Ureter (tissue), 1 donor: ENCODE measurements at regions not wholly inside any gene's neighbourhood (a gene's known extent, or its start where the extent isn't known, plus 50 kb on each side); places are given as distances from the start of the nearest gene placed in this dataset.
A peak's percentile ranks its signal among the peaks of the same experiment; 100 is the strongest.
"Not testable (repeated sequence)": the region's sequence is repeated elsewhere in the genome, so short reads cannot be mapped to it uniquely, and the experiment has no call there.

Experiments
- DNase-seq: peaks from one replicate; pipeline ENCODE4 v3.0.0-alpha.2; 2020; ENCODE audit warnings: low spot score
- donor health status: DM: yes; HTN: yes; CAD: no.

GRCh38 chr7:156515911-156516790, 124.4 kb upstream of the RNF32 start:
- DNase-seq, result no peak

GRCh38 chr7:156514851-156515250, 125.7 kb upstream of the RNF32 start:
- DNase-seq, result no peak

GRCh38 chr7:156511426-156511825, 129.1 kb upstream of the RNF32 start:
- no peak for DNase-seq

GRCh38 chr7:156510966-156511365, 129.6 kb upstream of the RNF32 start:
- no peak for DNase-seq

- DNase-seq, result no peak
Measured at GRCh38 chr7:156509216-156509615, 131.4 kb upstream of the RNF32 start.

GRCh38 chr7:156505876-156506275, 134.7 kb upstream of the RNF32 start:
- DNase-seq, result no peak

GRCh38 chr7:156504687-156505545, 135.7 kb upstream of the RNF32 start:
- DNase-seq, result no peak

- DNase-seq, result no peak
Measured at GRCh38 chr7:156504006-156504405, 136.6 kb upstream of the RNF32 start.

- DNase-seq, result no peak
Measured at GRCh38 chr7:156503196-156503595, 137.4 kb upstream of the RNF32 start.

GRCh38 chr7:156501815-156502214, 138.8 kb upstream of the RNF32 start:
- DNase-seq, result not testable (repeated sequence)

GRCh38 chr7:156499247-156499881, 141.2 kb upstream of the RNF32 start:
- no peak for DNase-seq

GRCh38 chr7:156497776-156498509, 142.6 kb upstream of the RNF32 start:
- no peak for DNase-seq

GRCh38 chr7:156496865-156497264, 143.7 kb upstream of the RNF32 start:
- no peak for DNase-seq

- no peak for DNase-seq
Measured at GRCh38 chr7:156496363-156496769, 144.2 kb upstream of the RNF32 start.

GRCh38 chr7:156494960-156495359, 145.6 kb upstream of the RNF32 start:
- DNase-seq, result peak; percentile 7

GRCh38 chr7:156493942-156494341, 146.6 kb upstream of the RNF32 start:
- no peak for DNase-seq

- no peak for DNase-seq
Measured at GRCh38 chr7:156492170-156492569, 148.4 kb upstream of the RNF32 start.

- DNase-seq, result no peak
Measured at GRCh38 chr7:156491435-156491834, 149.1 kb upstream of the RNF32 start.

- DNase-seq, result no peak
Measured at GRCh38 chr7:156490021-156490800, 150.4 kb upstream of the RNF32 start.

- DNase-seq, result no peak
Measured at GRCh38 chr7:156487811-156488533, 152.6 kb upstream of the RNF32 start.
